Hematopoietic multipotent progenitor cell treated with erythropoietin and hydrocortisone succinate and interleukin-3 and kit ligand, for 4 days (in vitro differentiated cells): ENCODE measurements at regions not wholly inside any gene's neighbourhood (a gene's known extent, or its start where the extent isn't known, plus 50 kb on each side); places are given as distances from the start of the nearest gene placed in this dataset.
A peak's percentile ranks its signal among the peaks of the same experiment; 100 is the strongest.

Experiments
- DNase-seq: peaks from one replicate; pipeline ENCODE4 v3.0.0-alpha.2; 2015

GRCh38 chr18:22074282-22075070, 94.9 kb upstream of the GATA6 start:
- no peak for DNase-seq

GRCh38 chr18:22080035-22080434, 89.4 kb upstream of the GATA6 start:
- no peak for DNase-seq

- no peak for DNase-seq
Observed at GRCh38 chr18:22082408-22082807, 87.0 kb upstream of the GATA6 start.

- no peak for DNase-seq
Observed at GRCh38 chr18:22084547-22084946, 84.8 kb upstream of the GATA6 start.

- DNase-seq: no peak
Observed at GRCh38 chr18:22086973-22087372, 82.4 kb upstream of the GATA6 start.

- DNase-seq: no peak
Observed at GRCh38 chr18:22088029-22088428, 81.4 kb upstream of the GATA6 start.

GRCh38 chr18:22088996-22089640, 80.3 kb upstream of the GATA6 start:
- no peak for DNase-seq

- DNase-seq: no peak
Observed at GRCh38 chr18:22091341-22091740, 78.0 kb upstream of the GATA6 start.

- DNase-seq: peak; percentile 20
Observed at GRCh38 chr18:22093731-22094357, 75.5 kb upstream of the GATA6 start.

- DNase-seq: no peak
Observed at GRCh38 chr18:22094358-22094734, 75.0 kb upstream of the GATA6 start.

GRCh38 chr18:22098563-22098989, 70.8 kb upstream of the GATA6 start:
- no peak for DNase-seq

GRCh38 chr18:22099925-22100324, 69.5 kb upstream of the GATA6 start:
- no peak for DNase-seq

GRCh38 chr18:22101731-22102130, 67.7 kb upstream of the GATA6 start:
- no peak for DNase-seq

- DNase-seq: peak; percentile 74
Observed at GRCh38 chr18:22102953-22103646, 66.3 kb upstream of the GATA6 start.

- DNase-seq: no peak
Observed at GRCh38 chr18:22103647-22104031, 65.8 kb upstream of the GATA6 start.

- no peak for DNase-seq
Observed at GRCh38 chr18:22106536-22107292, 62.7 kb upstream of the GATA6 start.

GRCh38 chr18:22108674-22109073, 60.7 kb upstream of the GATA6 start:
- DNase-seq: no peak

- DNase-seq: no peak
Observed at GRCh38 chr18:22109535-22109934, 59.9 kb upstream of the GATA6 start.

- DNase-seq: no peak
Observed at GRCh38 chr18:22110461-22110924, 58.9 kb upstream of the GATA6 start.

- no peak for DNase-seq
Observed at GRCh38 chr18:22112215-22112614, 57.2 kb upstream of the GATA6 start.

GRCh38 chr18:22113144-22113844, 56.1 kb upstream of the GATA6 start:
- no peak for DNase-seq
